Heart left ventricle (tissue), 13 donors: ENCODE measurements at regions not wholly inside any gene's neighbourhood (a gene's known extent, or its start where the extent isn't known, plus 50 kb on each side); places are given as distances from the start of the nearest gene placed in this dataset.

ENCODE experiments used
- POLR2A ChIP-seq, 2 donors: fragments of 450-650 bp; IDR thresholded peaks; one replicate each; pipeline ENCODE4 v1.6.1; 2017; ENCODE audit warnings: antibody characterized with exemption in 2 of 2, mild to moderate bottlenecking in 2 of 2, moderate library complexity in 2 of 2
- TF ChIP-seq, protein P1 (sequence below), 12 donors: fragments of 200-600 bp; sonication (generic) in 4 of 12; IDR thresholded peaks; one replicate each; pipeline versions ENCODE4 v1.5.0 to v1.8.0; 2018 to 2022; ENCODE audit warnings: antibody characterized with exemption in 12 of 12, mild to moderate bottlenecking in 5 of 12
- donor health status: ischemic (EF 13 %, LVEDD 7.1; RV severe dilation, severe dysfunction).
- donor health status: DM: no; HTN: yes; CAD: no.
- donor health status: DM: no; HTN: no; CAD: no.
- donor health status: ischemic (EF 25% LVEDD 6.9; RV normal size, moderate dysfunction).
- donor health status: ischemic (EF 25% LVEDD 5.7; RV mildly dilated, moderate dysfunction).
- donor health status: ischemic (EF 35%, LVEDD 5.7; RV mildly dilated, moderate dysfunction).
- donor health status: nonischemic (EF 11% LVEDD 7.7; RV severe dilation, severe dysfunction).
- donor health status: DM: yes; HTN: yes; CAD: no.
- donor health status: PGD.
- donor health status: ischemic (EF 29% LVEDD 5.4; RV normal size, mild dysfunction).
- donor health status: nonischemic (EF 23%, LVEDD 6.1; RV moderate dilation, normal function).

DNA sequence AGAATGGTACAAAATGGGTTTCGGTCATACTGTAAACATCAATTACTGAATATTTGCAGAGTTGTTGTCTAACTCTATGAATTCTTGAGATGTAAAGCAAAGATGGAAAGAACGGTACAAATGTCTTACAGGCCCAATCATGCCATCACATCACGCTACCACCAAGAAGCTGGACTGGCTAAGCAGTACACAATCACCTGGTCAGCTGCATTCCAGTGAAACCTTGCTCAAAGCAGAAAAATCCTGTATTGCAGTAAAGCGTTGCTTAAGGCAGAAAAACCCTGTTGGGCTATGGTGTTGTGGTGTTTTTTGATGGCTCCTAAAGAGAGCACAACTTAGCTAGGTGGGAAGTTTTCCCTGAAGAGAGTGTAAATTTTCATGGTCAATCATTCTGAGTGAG is 112.6 kb upstream of the RASA1 start:
- TF ChIP-seq, protein P1, sequence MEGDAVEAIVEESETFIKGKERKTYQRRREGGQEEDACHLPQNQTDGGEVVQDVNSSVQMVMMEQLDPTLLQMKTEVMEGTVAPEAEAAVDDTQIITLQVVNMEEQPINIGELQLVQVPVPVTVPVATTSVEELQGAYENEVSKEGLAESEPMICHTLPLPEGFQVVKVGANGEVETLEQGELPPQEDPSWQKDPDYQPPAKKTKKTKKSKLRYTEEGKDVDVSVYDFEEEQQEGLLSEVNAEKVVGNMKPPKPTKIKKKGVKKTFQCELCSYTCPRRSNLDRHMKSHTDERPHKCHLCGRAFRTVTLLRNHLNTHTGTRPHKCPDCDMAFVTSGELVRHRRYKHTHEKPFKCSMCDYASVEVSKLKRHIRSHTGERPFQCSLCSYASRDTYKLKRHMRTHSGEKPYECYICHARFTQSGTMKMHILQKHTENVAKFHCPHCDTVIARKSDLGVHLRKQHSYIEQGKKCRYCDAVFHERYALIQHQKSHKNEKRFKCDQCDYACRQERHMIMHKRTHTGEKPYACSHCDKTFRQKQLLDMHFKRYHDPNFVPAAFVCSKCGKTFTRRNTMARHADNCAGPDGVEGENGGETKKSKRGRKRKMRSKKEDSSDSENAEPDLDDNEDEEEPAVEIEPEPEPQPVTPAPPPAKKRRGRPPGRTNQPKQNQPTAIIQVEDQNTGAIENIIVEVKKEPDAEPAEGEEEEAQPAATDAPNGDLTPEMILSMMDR (IDR thresholded peaks at IDR 0.05) = no peak
- no peak for TF ChIP-seq POLR2A (IDR thresholded peaks at IDR 0.05)
